Stimulated activated CD4-positive, alpha-beta T cell treated with anti-CD3 and anti-CD28 coated beads, Interleukin-15, amount 100 ng/mL, for 1 hour (primary cell): ENCODE measurements at regions not wholly inside any gene's neighbourhood (a gene's known extent, or its start where the extent isn't known, plus 50 kb on each side); places are given as distances from the start of the nearest gene placed in this dataset.
A peak's percentile ranks its signal among the peaks of the same experiment; 100 is the strongest.
"Not testable (repeated sequence)": the region's sequence is repeated elsewhere in the genome, so short reads cannot be mapped to it uniquely, and the experiment has no call there.

ENCODE experiments used
- DNase-seq, 2 donors: peaks; one replicate each; pipeline ENCODE4 v3.0.0-alpha.2; 2020; ENCODE audit warnings: low read depth in 1 of 2, low spot score in 1 of 2

DNA sequence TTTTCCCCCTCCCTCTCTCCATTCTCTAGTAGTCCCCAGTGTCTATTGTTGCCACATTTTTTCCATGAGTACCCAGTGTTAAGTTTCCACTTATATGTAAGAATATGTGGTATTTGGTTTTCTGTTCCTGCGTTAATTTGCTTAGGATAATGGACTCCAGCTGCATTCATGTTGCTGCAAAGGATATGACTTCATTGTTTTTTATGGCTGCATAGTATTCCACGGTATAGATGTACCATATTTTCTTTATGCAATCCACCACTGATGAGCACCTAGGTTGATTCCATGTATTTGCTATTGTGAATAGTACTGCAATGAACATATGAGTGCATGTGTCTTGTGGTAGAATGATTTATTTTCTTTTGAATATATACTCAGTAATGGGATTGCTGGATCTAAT, 77.4 kb upstream of the MEGF10 start:
- no peak for DNase-seq

GRCh38 chr5:127216143-127216542, 74.5 kb upstream of the MEGF10 start:
- DNase-seq, result no peak

DNA sequence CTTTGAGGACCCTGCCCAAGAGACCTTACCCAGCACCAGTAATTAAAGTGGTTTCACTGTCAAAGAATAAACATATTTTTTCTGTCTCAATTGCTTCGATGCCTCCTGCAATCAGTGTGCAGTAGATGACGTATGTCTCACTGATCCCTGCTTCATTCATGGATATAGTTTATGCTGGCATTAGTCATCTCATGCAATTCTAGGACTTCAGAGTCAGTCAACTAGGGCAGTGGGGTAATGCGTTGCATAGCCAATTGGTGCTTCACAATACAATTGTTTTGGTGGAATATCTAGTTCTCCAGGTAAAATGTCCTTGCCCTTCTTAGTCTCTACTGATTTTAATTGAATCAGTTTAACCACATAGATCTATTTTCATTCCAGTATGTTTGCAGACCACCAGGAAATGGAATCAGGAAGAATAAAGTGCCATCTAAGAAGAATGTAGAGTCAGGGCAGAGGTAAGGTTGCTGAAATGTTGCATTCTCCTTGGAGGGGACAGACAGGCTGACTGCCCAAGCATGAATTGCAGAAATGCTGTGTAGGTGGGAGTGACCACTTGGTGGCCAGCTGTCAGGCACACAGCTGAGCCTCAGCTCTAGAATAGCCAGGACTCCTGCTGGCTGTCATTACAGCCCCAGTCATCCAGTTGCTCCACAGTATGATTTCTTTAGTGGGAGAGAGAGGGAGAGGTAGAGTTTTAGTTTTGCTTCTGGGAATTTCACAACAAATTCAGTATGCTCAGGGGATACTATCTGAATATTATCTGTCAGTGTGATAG, 73.5 kb upstream of the MEGF10 start:
- no peak for DNase-seq

GRCh38 chr5:127221936-127222335, 68.7 kb upstream of the MEGF10 start:
- DNase-seq, result not testable (repeated sequence)

DNA sequence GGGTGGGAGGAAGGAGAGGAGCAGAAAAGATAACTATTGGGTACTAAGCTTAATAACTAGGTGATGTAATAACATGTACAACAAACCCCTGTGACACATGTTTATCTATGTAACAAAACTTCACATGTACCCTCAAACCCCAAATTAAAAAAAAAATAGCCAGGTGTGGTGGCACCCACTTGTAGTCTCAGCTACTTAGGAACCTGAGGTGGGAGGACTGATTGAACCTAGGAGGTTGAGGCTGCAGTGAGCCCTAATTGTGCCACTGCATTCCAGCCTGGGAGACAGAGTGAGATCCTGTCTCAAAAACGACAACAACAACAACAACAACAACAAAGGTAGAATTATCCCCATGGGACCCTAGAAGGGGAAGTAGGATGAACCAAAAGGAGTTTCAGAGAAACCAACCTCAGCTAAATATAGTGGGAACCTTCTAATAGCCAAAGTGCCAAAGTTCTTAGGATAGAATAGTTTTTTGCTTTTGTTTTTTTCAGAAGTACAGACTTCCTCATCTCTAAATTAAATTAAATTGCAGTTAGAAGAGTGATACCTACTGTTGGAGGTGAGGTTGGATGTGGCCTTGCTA, 67.9 kb upstream of the MEGF10 start:
- DNase-seq, result not testable (repeated sequence)

DNA sequence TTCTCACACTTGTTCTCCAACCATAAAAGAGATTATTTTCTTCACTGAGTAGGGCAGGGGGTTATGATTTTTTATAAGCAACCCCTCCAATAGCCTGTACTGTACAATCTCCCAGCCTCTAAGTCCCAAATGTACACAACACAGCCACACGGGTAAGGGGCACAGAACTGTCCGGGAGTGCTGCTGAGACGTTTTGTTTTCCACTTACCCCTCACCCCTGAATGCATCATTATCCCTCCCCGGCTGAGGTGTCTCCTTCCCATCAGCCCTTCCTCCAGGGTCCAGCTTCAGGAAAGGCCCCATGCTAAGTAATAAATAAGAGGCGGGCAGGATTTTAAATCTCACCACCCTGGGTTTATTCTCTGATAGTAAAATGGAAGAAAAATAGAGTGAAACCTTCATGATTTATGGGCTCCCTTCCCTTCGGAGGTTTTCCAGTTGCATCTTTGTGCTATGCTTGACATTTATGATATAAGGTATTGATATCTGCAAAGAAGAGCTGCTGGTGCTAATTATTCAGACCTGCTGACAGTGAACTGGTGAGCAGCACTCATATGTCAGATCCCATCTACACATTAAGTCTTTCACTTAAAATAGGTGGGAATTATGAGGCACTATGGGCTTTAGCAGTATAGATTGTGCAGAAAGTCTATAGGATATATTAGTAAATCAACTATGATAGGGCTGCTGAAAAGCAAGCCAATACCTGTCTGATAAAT, 67.2 kb upstream of the MEGF10 start:
- DNase-seq, result no peak

DNA sequence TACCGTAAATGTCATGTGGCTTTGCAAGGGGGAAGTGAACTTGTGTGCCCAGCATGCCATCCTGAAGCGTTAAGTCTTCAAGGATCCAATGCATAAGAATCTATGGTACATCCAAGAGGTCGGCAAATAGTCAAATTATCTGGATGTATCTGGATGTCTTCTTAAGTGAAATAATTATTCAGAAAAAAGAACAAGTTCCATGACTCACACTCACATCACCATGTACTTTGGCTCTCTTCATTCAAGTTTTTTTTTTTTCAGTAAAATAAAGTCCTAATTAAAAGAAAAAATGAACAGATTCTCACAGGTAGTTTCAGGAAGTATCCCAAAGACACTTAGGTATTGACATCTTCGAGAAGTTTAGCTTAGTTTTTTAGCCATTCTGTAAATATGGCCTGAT, 62.7 kb upstream of the MEGF10 start:
- no peak for DNase-seq

DNA sequence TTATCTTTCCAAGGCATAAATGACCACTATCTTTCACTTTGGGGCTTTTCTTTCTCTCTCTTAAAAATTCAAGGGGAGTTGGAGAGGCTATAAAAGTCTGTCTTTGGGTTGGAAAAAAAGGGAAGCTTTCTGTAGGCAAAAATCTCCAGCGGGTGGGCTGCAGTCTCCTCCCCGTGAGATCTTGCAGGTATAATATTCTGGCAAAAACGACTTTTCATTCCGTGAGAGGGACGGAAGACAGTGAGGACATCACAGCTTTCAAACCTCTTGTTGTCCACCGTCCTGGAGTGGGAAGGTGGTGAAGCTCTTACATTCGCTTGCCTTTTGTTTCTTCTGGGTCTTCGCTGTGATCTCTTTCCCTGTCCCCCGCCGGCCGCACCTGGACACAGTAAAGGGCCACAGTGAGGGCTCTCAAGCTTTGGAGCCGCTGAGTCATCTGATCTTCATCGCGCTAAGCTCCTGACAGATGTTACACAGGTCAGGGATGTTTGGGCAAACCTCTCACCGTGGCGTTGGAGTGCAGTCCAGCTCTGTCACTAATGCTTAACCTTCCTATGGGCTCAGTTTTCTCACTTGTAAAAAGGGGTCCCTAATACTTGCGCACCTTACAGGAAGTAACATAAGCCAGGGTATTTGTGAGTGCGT, 61.9 kb upstream of the MEGF10 start:
- no peak for DNase-seq

GRCh38 chr5:127229185-127229889, 61.3 kb upstream of the MEGF10 start:
- peak; percentile 10 to 40 for DNase-seq

DNA sequence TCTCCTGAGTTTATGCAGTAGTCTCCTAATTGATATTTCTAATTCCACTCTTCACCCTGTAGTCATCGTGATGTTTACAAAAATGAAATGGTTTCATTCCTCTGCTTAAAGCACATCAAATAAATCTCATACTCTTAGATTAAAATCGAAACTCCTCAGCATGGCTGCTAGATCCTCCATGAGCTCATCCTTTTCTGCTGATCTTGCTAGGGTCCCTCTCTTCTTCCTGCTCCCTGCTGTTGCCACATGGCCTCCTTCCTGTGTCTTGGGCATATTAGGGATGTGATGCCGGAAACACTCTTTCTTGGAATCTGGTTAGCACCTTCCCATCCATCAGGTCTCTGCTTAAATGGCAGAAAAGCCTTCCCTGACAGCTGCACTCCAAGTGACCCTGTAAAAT, 59.5 kb upstream of the MEGF10 start:
- DNase-seq, result no peak

- no peak for DNase-seq
These were observed 57.0 kb upstream of the MEGF10 start for GRCh38 chr5:127233590-127233989.

DNA sequence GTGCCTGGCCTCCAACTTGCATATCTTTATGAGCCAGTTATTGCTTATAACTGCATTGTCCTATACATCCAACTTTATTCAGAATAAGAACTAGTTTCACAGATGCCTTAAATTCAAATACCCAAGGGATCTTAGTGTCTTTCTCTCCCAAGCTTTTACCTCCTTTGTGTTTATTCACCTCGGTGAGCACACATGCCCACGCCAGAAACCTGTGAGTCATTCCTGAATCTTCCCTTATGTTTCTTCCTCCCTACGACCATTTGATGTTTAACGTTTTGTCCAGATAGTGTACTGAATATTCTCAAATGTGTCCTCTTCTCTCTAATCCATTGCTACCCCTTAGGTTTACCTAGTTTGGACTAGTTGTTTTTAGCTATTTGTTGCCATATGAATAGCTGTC, 55.5 kb upstream of the MEGF10 start:
- no peak for DNase-seq

- DNase-seq, result no peak
These were observed 54.3 kb upstream of the MEGF10 start for GRCh38 chr5:127236254-127236653.
